T-cell (primary cell): ENCODE measurements at regions not wholly inside any gene's neighbourhood (a gene's known extent, or its start where the extent isn't known, plus 50 kb on each side); places are given as distances from the start of the nearest gene placed in this dataset.

Source experiments
- ATAC-seq, 4 experiments: fragments of 200-7000 bp in 3 of 4; fragments of 150-1000 bp in 1 of 4; cut with Tn5 transposase; replicated peaks in 1 of 4; 1 replicate in 3 of 4; 2 replicates in 1 of 4; pipeline ENCODE4 v1.10.0; 2021; ENCODE audit warnings: moderate library complexity in 3 of 4, mild to moderate bottlenecking in 2 of 4, moderate number of reproducible peaks in 1 of 4
- CTCF ChIA-PET, 2 donors: fragments of 300-600 bp; sonication (Branson Sonifier 250); formaldehyde crosslinking; loops; one replicate each; lab custom pipeline; 2022; ENCODE audit warnings: antibody characterized with exemption in 2 of 2; lab: Charles Lee
- POLR2A ChIA-PET, 2 donors: fragments of 300-600 bp; sonication (Branson Sonifier 250); formaldehyde crosslinking; loops; one replicate each; lab custom pipeline; 2022; ENCODE audit warnings: antibody characterized with exemption in 2 of 2; lab: Charles Lee
- DNase-seq, 35 experiments: peaks; one replicate each; pipeline versions ENCODE4 v3.0.0 to v3.0.0-alpha.2; 2013 to 2023
- H3K27ac ChIP-seq: one replicate; pipeline ENCODE4 v1.5.1; 2013; ENCODE audit warnings: low read length
- H3K27me3 ChIP-seq, 2 experiments: replicated peaks in 1 of 2; 1 replicate in 1 of 2; 2 replicates in 1 of 2; pipeline versions ENCODE4 v1.6.1 to v1.7.0; 2013; ENCODE audit warnings: low read length in 1 of 2, mixed read lengths in 1 of 2; ENCODE audit not compliant: control insufficient read depth in 2 of 2, insufficient read depth in 2 of 2; ENCODE audit errors: extremely low read depth in 1 of 2
- H3K36me3 ChIP-seq, 2 donors: 1 replicate in 1 of 2; 2 replicates in 1 of 2; pipeline versions ENCODE4 v1.6.1 to v1.7.0; 2013; ENCODE audit warnings: low read length in 1 of 2; ENCODE audit not compliant: control insufficient read depth in 2 of 2, insufficient read depth in 1 of 2; ENCODE audit errors: extremely low read depth in 1 of 2
- H3K4me1 ChIP-seq, 2 experiments: 1 replicate in 1 of 2; 2 replicates in 1 of 2; pipeline versions ENCODE4 v1.6.1 to v1.7.0; 2013; ENCODE audit warnings: low read length in 2 of 2, mixed read lengths in 1 of 2; ENCODE audit not compliant: insufficient read depth in 2 of 2, control insufficient read depth in 1 of 2; ENCODE audit errors: extremely low read depth in 1 of 2
- H3K4me3 ChIP-seq, 2 donors: 1 replicate in 1 of 2; 2 replicates in 1 of 2; pipeline versions ENCODE4 v1.5.1 to v1.7.0; 2013; ENCODE audit warnings: mild to moderate bottlenecking in 2 of 2, low read length in 1 of 2, moderate library complexity in 1 of 2; ENCODE audit not compliant: control insufficient read depth in 1 of 2; ENCODE audit errors: extremely low read depth in 1 of 2
- H3K9me3 ChIP-seq: 2 replicates; pipeline ENCODE4 v1.7.0; 2013
- H3K27ac Mint-ChIP-seq, 2 donors: one replicate each; pipeline ENCODE4 v1.8.0; 2020 to 2021; ENCODE audit warnings: mild to moderate bottlenecking in 2 of 2, mixed read lengths in 2 of 2
- H3K27me3 Mint-ChIP-seq, 2 donors: one replicate each; pipeline ENCODE4 v1.8.0; 2021 to 2022; ENCODE audit warnings: mixed read lengths in 2 of 2
- H3K36me3 Mint-ChIP-seq: one replicate; pipeline ENCODE4 v1.8.0; 2021; ENCODE audit warnings: mixed read lengths
- H3K4me1 Mint-ChIP-seq, 3 donors: one replicate each; pipeline ENCODE4 v1.8.0; 2020 to 2022; ENCODE audit warnings: mixed read lengths in 3 of 3, mild to moderate bottlenecking in 1 of 3
- H3K4me3 Mint-ChIP-seq, 3 donors: one replicate each; pipeline ENCODE4 v1.8.0; 2020 to 2022; ENCODE audit warnings: mild to moderate bottlenecking in 3 of 3, mixed read lengths in 3 of 3, moderate library complexity in 3 of 3
- H3K9me3 Mint-ChIP-seq, 3 donors: one replicate each; pipeline ENCODE4 v1.8.0; 2020 to 2022; ENCODE audit warnings: mixed read lengths in 3 of 3
- WGBS: methylation state at CpG from one replicate; pipeline ENCODE4 v1.1.5; 2013; ENCODE audit warnings: missing lambda C conversion rate; ENCODE audit not compliant: insufficient coverage; 5-methylcytosine and 5-hydroxymethylcytosine counted together

- H3K36me3 ChIP-seq, result no peaks in the 10 kb centered on the region
- no peak overlapping the region for H3K27ac Mint-ChIP-seq
- H3K9me3 ChIP-seq, result no peaks in the 10 kb centered on the region
- no peak overlapping the region for H3K4me3 ChIP-seq
- 53% methylated on average over 6 of the region's 10 CpGs for WGBS
- H3K4me1 Mint-ChIP-seq, result no peaks in the 10 kb centered on the region
- POLR2A ChIA-PET, result no interaction called here
- no peaks in the 10 kb centered on the region for H3K4me1 ChIP-seq
- peaks cover 0 to 4% of the 10 kb centered on the region in 2 experiments for H3K27me3 ChIP-seq
- DNase-seq (no peak), ATAC-seq (no peak)
- CTCF ChIA-PET, result no interaction called here
- H3K4me3 Mint-ChIP-seq, result no peak overlapping the region
- H3K27me3 Mint-ChIP-seq, result no peaks in the 10 kb centered on the region
- peaks cover 8 to 18% (median 8%) of the 10 kb centered on the region in 3 donors for H3K9me3 Mint-ChIP-seq
- H3K27ac ChIP-seq, result no peak overlapping the region
- no peaks in the 10 kb centered on the region for H3K36me3 Mint-ChIP-seq
Observed at GRCh38 chr17:12567077-12568053, 98.3 kb upstream of the MYOCD start.

GRCh38 chr17:12568358-12569251 lies 97.1 kb upstream of the MYOCD start:
- no peaks in the 10 kb centered on the region for H3K4me1 Mint-ChIP-seq
- no peak for ATAC-seq
- no peaks in the 10 kb centered on the region for H3K36me3 Mint-ChIP-seq
- Histone ChIP-seq H3K4me3 (no peak overlapping the region), H3K4me1 (no peaks in the 10 kb centered on the region), H3K27me3 (peaks cover 0 to 4% of the 10 kb centered on the region in 2 experiments), H3K27ac (no peak overlapping the region), H3K9me3 (no peaks in the 10 kb centered on the region), H3K36me3 (no peaks in the 10 kb centered on the region)
- no peaks in the 10 kb centered on the region for H3K27me3 Mint-ChIP-seq
- WGBS, result 54% methylated on average over 11 of the region's 14 CpGs
- no peak for DNase-seq
- peaks cover 6 to 17% (median 8%) of the 10 kb centered on the region in 3 donors for H3K9me3 Mint-ChIP-seq
- ChIA-PET POLR2A (no interaction called here), CTCF (no interaction called here)
- no peak overlapping the region for H3K27ac Mint-ChIP-seq
- H3K4me3 Mint-ChIP-seq, result no peak overlapping the region

- Histone ChIP-seq H3K36me3 (no peaks in the 10 kb centered on the region), H3K27me3 (no peaks in the 10 kb centered on the region), H3K27ac (no peak overlapping the region), H3K9me3 (no peaks in the 10 kb centered on the region), H3K4me3 (no peak overlapping the region), H3K4me1 (no peaks in the 10 kb centered on the region)
- Mint-ChIP-seq H3K27ac (no peak overlapping the region), H3K36me3 (no peaks in the 10 kb centered on the region), H3K27me3 (no peaks in the 10 kb centered on the region), H3K4me1 (no peaks in the 10 kb centered on the region), H3K9me3 (peaks cover 6 to 9% (median 8%) of the 10 kb centered on the region in 3 donors), H3K4me3 (no peak overlapping the region)
- no peak for ATAC-seq
- POLR2A ChIA-PET, result no interaction called here
- CTCF ChIA-PET, result no interaction called here
- no CpG with 5 or more reads among the region's 3 CpGs for WGBS
- DNase-seq, result no peak
Observed at GRCh38 chr17:12571606-12572005, 94.1 kb upstream of the MYOCD start.

- POLR2A ChIA-PET, result no interaction called here
- ATAC-seq, result no peak
- no peak for DNase-seq
- Histone ChIP-seq H3K36me3 (no peaks in the 10 kb centered on the region), H3K27ac (no peak overlapping the region), H3K27me3 (peaks cover 0 to 3% of the 10 kb centered on the region in 2 experiments), H3K4me3 (no peak overlapping the region), H3K9me3 (no peaks in the 10 kb centered on the region), H3K4me1 (no peaks in the 10 kb centered on the region)
- CTCF ChIA-PET, result no interaction called here
- 75% methylated on average over 1 of the region's 2 CpGs for WGBS
- H3K4me1 Mint-ChIP-seq, result no peaks in the 10 kb centered on the region
- no peak overlapping the region for H3K4me3 Mint-ChIP-seq
- no peak overlapping the region for H3K27ac Mint-ChIP-seq
- no peaks in the 10 kb centered on the region for H3K36me3 Mint-ChIP-seq
- peaks cover 6 to 11% (median 8%) of the 10 kb centered on the region in 3 donors for H3K9me3 Mint-ChIP-seq
- H3K27me3 Mint-ChIP-seq, result no peaks in the 10 kb centered on the region
Observed at GRCh38 chr17:12574525-12574924, 91.2 kb upstream of the MYOCD start.

- Histone ChIP-seq H3K27me3 (peaks cover 0 to 3% of the 10 kb centered on the region in 2 experiments), H3K4me3 (no peak overlapping the region), H3K36me3 (no peaks in the 10 kb centered on the region), H3K9me3 (no peaks in the 10 kb centered on the region), H3K27ac (no peak overlapping the region), H3K4me1 (no peaks in the 10 kb centered on the region)
- DNase-seq, result no peak
- CTCF ChIA-PET, result no interaction called here
- no peak for ATAC-seq
- no peak overlapping the region for H3K27ac Mint-ChIP-seq
- no peaks in the 10 kb centered on the region for H3K4me1 Mint-ChIP-seq
- no peaks in the 10 kb centered on the region for H3K27me3 Mint-ChIP-seq
- H3K36me3 Mint-ChIP-seq, result no peaks in the 10 kb centered on the region
- peaks cover 4 to 11% (median 5%) of the 10 kb centered on the region in 3 donors for H3K9me3 Mint-ChIP-seq
- no peak overlapping the region for H3K4me3 Mint-ChIP-seq
- POLR2A ChIA-PET, result no interaction called here
Observed at GRCh38 chr17:12575641-12576040, 90.0 kb upstream of the MYOCD start.

GRCh38 chr17:12579288-12579687 lies 86.4 kb upstream of the MYOCD start:
- Histone ChIP-seq H3K4me1 (no peaks in the 10 kb centered on the region), H3K36me3 (no peaks in the 10 kb centered on the region), H3K4me3 (no peak overlapping the region), H3K27ac (no peak overlapping the region), H3K27me3 (peaks cover 0 to 6% of the 10 kb centered on the region in 2 experiments), H3K9me3 (no peaks in the 10 kb centered on the region)
- H3K36me3 Mint-ChIP-seq, result no peaks in the 10 kb centered on the region
- H3K4me1 Mint-ChIP-seq, result no peaks in the 10 kb centered on the region
- peaks cover 0 to 6% (median 0%) of the 10 kb centered on the region in 3 donors for H3K9me3 Mint-ChIP-seq
- no peak for DNase-seq
- no peak for ATAC-seq
- no peak overlapping the region for H3K27ac Mint-ChIP-seq
- POLR2A ChIA-PET, result no interaction called here
- CTCF ChIA-PET, result no interaction called here
- WGBS, result no CpG with 5 or more reads among the region's 5 CpGs
- H3K27me3 Mint-ChIP-seq, result peaks cover 0 to 2% of the 10 kb centered on the region in 2 donors
- no peak overlapping the region for H3K4me3 Mint-ChIP-seq
